Colonic mucosa (tissue), 4 donors: ENCODE measurements at regions not wholly inside any gene's neighbourhood (a gene's known extent, or its start where the extent isn't known, plus 50 kb on each side); places are given as distances from the start of the nearest gene placed in this dataset.

Experiments
- DNase-seq: peaks from one replicate; pipeline ENCODE4 v3.0.0-alpha.2; 2020
- H3K27ac ChIP-seq: fragments of 200-600 bp; one replicate; pipeline ENCODE4 v1.8.0; 2021
- H3K27me3 ChIP-seq: fragments of 200-600 bp; one replicate; pipeline ENCODE4 v1.8.0; 2021
- H3K36me3 ChIP-seq: fragments of 200-600 bp; one replicate; pipeline ENCODE4 v1.8.0; 2021
- H3K4me1 ChIP-seq: fragments of 200-600 bp; one replicate; pipeline ENCODE4 v1.8.0; 2021; ENCODE audit warnings: mild to moderate bottlenecking
- H3K4me3 ChIP-seq: fragments of 200-600 bp; one replicate; pipeline ENCODE4 v1.8.0; 2021
- H3K9ac ChIP-seq, 2 donors: one replicate each; pipeline ENCODE4 v1.7.0; 2013; ENCODE audit warnings: control low read depth in 2 of 2, low read depth in 2 of 2, low read length in 2 of 2
- H3K9me3 ChIP-seq: fragments of 200-600 bp; one replicate; pipeline ENCODE4 v1.8.0; 2021
- CTCF ChIP-seq: fragments of 200-600 bp; IDR thresholded peaks from one replicate; pipeline ENCODE4 v1.8.0; 2022; ENCODE audit warnings: antibody characterized with exemption, mild to moderate bottlenecking
- intact Hi-C: fragments of 100-400 bp; cut with DNase I; formaldehyde crosslinking; loops from one replicate; pipeline ENCODE4 v1.14.1; 2022
- donor health status: healthy.
- donor health status: DM: no; HTN: no; CAD: no.
- donor health status: DM: no; HTN: no; CAD: no.

- Histone ChIP-seq H3K9ac (no peak overlapping the region), H3K27me3 (no peaks in the 10 kb centered on the region), H3K27ac (no peak overlapping the region), H3K4me3 (no peak overlapping the region), H3K36me3 (no peaks in the 10 kb centered on the region), H3K9me3 (no peaks in the 10 kb centered on the region), H3K4me1 (no peaks in the 10 kb centered on the region)
- no peak for TF ChIP-seq CTCF
- intact Hi-C loops, result loop anchor here (10.0 kb wide), 1 partner anchor 306 kb away; no protein-coding TSS in a partner anchor
- no peak for DNase-seq
These were observed 366.9 kb upstream of the GALNT5 start for GRCh38 chr2:156890529-156891148.

- no peak for TF ChIP-seq CTCF
- intact Hi-C loops, result loop anchor here (10.0 kb wide), 1 partner anchor 307 kb away; no protein-coding TSS in a partner anchor
- Histone ChIP-seq H3K9ac (no peak overlapping the region), H3K36me3 (no peaks in the 10 kb centered on the region), H3K4me3 (no peak overlapping the region), H3K4me1 (no peaks in the 10 kb centered on the region), H3K27ac (no peak overlapping the region), H3K9me3 (no peaks in the 10 kb centered on the region), H3K27me3 (no peaks in the 10 kb centered on the region)
- no peak for DNase-seq
These were observed 365.9 kb upstream of the GALNT5 start for GRCh38 chr2:156891609-156892008.

- Histone ChIP-seq H3K9me3 (no peaks in the 10 kb centered on the region), H3K36me3 (no peaks in the 10 kb centered on the region), H3K9ac (peak overlapping the region in 1 of 2 donors; percentile 48), H3K27ac (no peak overlapping the region), H3K4me3 (peak overlapping the region; percentile 30), H3K4me1 (no peaks in the 10 kb centered on the region), H3K27me3 (no peaks in the 10 kb centered on the region)
- TF ChIP-seq CTCF, result peak; percentile 36
- no peak for DNase-seq
- intact Hi-C loops, result loop anchor here (10.0 kb wide), 1 partner anchor 308 kb away; no protein-coding TSS in a partner anchor
These were observed 364.8 kb upstream of the GALNT5 start for GRCh38 chr2:156892467-156893281.

- H3K9ac ChIP-seq, result no peak overlapping the region
- H3K27ac ChIP-seq, result no peak overlapping the region
- H3K4me1 ChIP-seq, result no peaks in the 10 kb centered on the region
- no peaks in the 10 kb centered on the region for H3K36me3 ChIP-seq
- intact Hi-C loops, result loop anchor here (5.0 to 10.0 kb wide), 2 partner anchors 296 to 311 kb away; no protein-coding TSS in a partner anchor
- TF ChIP-seq CTCF, result no peak
- no peak for DNase-seq
- H3K27me3 ChIP-seq, result no peaks in the 10 kb centered on the region
- no peak overlapping the region for H3K4me3 ChIP-seq
- H3K9me3 ChIP-seq, result no peaks in the 10 kb centered on the region
These were observed 361.2 kb upstream of the GALNT5 start for GRCh38 chr2:156896294-156896693.

GRCh38 chr2:156897548-156897947 is 360.0 kb upstream of the GALNT5 start:
- Histone ChIP-seq H3K27ac (no peak overlapping the region), H3K27me3 (no peaks in the 10 kb centered on the region), H3K4me3 (no peak overlapping the region), H3K9me3 (no peaks in the 10 kb centered on the region), H3K4me1 (no peaks in the 10 kb centered on the region), H3K36me3 (no peaks in the 10 kb centered on the region), H3K9ac (no peak overlapping the region)
- intact Hi-C loops, result loop anchor here (5.0 to 10.0 kb wide), 2 partner anchors 295 to 313 kb away; no protein-coding TSS in a partner anchor
- no peak for DNase-seq
- no peak for TF ChIP-seq CTCF
